H9 (cell line): ENCODE measurements at regions not wholly inside any gene's neighbourhood (a gene's known extent, or its start where the extent isn't known, plus 50 kb on each side); places are given as distances from the start of the nearest gene placed in this dataset.

ENCODE experiments used
- DNase-seq: peaks from one replicate; pipeline ENCODE4 v3.0.0-alpha.2; 2017
- H2AFZ ChIP-seq: one replicate; pipeline ENCODE4 v1.6.1; 2013; ENCODE audit warnings: mild to moderate bottlenecking, low read length, control low read depth, moderate library complexity
- H2AK5ac ChIP-seq: 2 replicates; pipeline ENCODE4 v1.6.1; 2013; ENCODE audit warnings: low read length, control low read depth, mixed read lengths; ENCODE audit not compliant: insufficient read length
- H2BK120ac ChIP-seq: one replicate; pipeline ENCODE4 v1.6.1; 2013; ENCODE audit warnings: low read depth, mild to moderate bottlenecking, low read length, control low read depth, inconsistent platforms; ENCODE audit not compliant: poor library complexity, severe bottlenecking
- H2BK12ac ChIP-seq: 2 replicates; pipeline ENCODE4 v1.6.1; 2013; ENCODE audit warnings: low read length, control low read depth, mixed read lengths, low read depth; ENCODE audit not compliant: insufficient read length
- H2BK15ac ChIP-seq: 2 replicates; pipeline ENCODE4 v1.6.1; 2013; ENCODE audit warnings: low read depth, low read length, control low read depth
- H2BK20ac ChIP-seq: one replicate; pipeline ENCODE4 v1.6.1; 2013; ENCODE audit warnings: low read depth, mild to moderate bottlenecking, low read length, control low read depth, inconsistent platforms; ENCODE audit not compliant: poor library complexity, severe bottlenecking
- H2BK5ac ChIP-seq: 2 replicates; pipeline ENCODE4 v1.6.1; 2013; ENCODE audit warnings: low read length, control low read depth, mixed read lengths; ENCODE audit not compliant: insufficient read length
- H3K14ac ChIP-seq: 2 replicates; pipeline ENCODE4 v1.6.1; 2013; ENCODE audit warnings: low read length, control low read depth; ENCODE audit not compliant: insufficient read depth
- H3K18ac ChIP-seq: 2 replicates; pipeline ENCODE4 v1.6.1; 2013; ENCODE audit warnings: low read depth, mild to moderate bottlenecking, mixed read lengths, low read length, control low read depth; ENCODE audit not compliant: insufficient read length
- H3K23ac ChIP-seq: 2 replicates; pipeline ENCODE4 v1.6.1; 2013; ENCODE audit warnings: low read length, control low read depth, mixed read lengths, low read depth; ENCODE audit not compliant: insufficient read length
- H3K23me2 ChIP-seq: 2 replicates; pipeline ENCODE4 v1.6.1; 2013; ENCODE audit warnings: low read depth, mild to moderate bottlenecking, mixed read lengths, low read length, control low read depth; ENCODE audit not compliant: insufficient read length, poor library complexity, severe bottlenecking
- H3K27ac ChIP-seq: 2 replicates; pipeline ENCODE4 v1.5.1; 2013; ENCODE audit warnings: low read length, control low read depth, mixed read lengths, low read depth; ENCODE audit not compliant: insufficient read length
- H3K27me3 ChIP-seq: 2 replicates; pipeline ENCODE4 v1.6.1; 2013; ENCODE audit warnings: low read length, control low read depth, inconsistent platforms; ENCODE audit not compliant: insufficient read depth
- H3K4ac ChIP-seq: 2 replicates; pipeline ENCODE4 v1.6.1; 2013; ENCODE audit warnings: low read depth, mild to moderate bottlenecking, control low read depth, inconsistent platforms, low read length, moderate library complexity
- H3K4me1 ChIP-seq: 2 replicates; pipeline ENCODE4 v1.6.1; 2013; ENCODE audit warnings: low read length, control low read depth, inconsistent platforms; ENCODE audit not compliant: insufficient read depth
- H3K4me2 ChIP-seq: 2 replicates; pipeline ENCODE4 v1.6.1; 2013; ENCODE audit warnings: low read length, control low read depth, mixed read lengths; ENCODE audit not compliant: insufficient read length, insufficient read depth
- H3K56ac ChIP-seq: 2 replicates; pipeline ENCODE4 v1.6.1; 2013; ENCODE audit warnings: low read depth, mild to moderate bottlenecking, mixed read lengths, low read length, control low read depth; ENCODE audit not compliant: insufficient read length
- H3K79me1 ChIP-seq: 2 replicates; pipeline ENCODE4 v1.6.1; 2013; ENCODE audit warnings: low read depth, mild to moderate bottlenecking, moderate library complexity, low read length, control low read depth, inconsistent platforms; ENCODE audit not compliant: insufficient read depth, poor library complexity, severe bottlenecking
- H3K79me2 ChIP-seq: 2 replicates; pipeline ENCODE4 v1.6.1; 2013; ENCODE audit warnings: low read length, control low read depth, inconsistent platforms; ENCODE audit not compliant: insufficient read depth
- H3K9ac ChIP-seq: 2 replicates; pipeline ENCODE4 v1.6.1; 2013; ENCODE audit warnings: low read length, control low read depth, mixed read lengths; ENCODE audit not compliant: insufficient read length; ENCODE audit errors: extremely low read depth
- H3K9me3 ChIP-seq: one replicate; pipeline ENCODE4 v1.6.1; 2013; ENCODE audit warnings: low read depth, low read length, inconsistent platforms; ENCODE audit not compliant: control insufficient read depth
- H3T11ph ChIP-seq: one replicate; pipeline ENCODE4 v1.6.1; 2013; ENCODE audit warnings: mild to moderate bottlenecking, low read length, control low read depth, inconsistent platforms
- H4K20me1 ChIP-seq: one replicate; pipeline ENCODE4 v1.6.1; 2013; ENCODE audit not compliant: control insufficient read depth, insufficient read length, insufficient read depth
- H4K5ac ChIP-seq: 2 replicates; pipeline ENCODE4 v1.6.1; 2013; ENCODE audit warnings: low read depth, mild to moderate bottlenecking, mixed read lengths, low read length, control low read depth; ENCODE audit not compliant: insufficient read length
- H4K8ac ChIP-seq: replicated peaks from 2 replicates; pipeline ENCODE4 v1.6.1; 2013; ENCODE audit warnings: low read length, control low read depth, mixed read lengths, low read depth; ENCODE audit not compliant: insufficient read length
- H4K91ac ChIP-seq: 2 replicates; pipeline ENCODE4 v1.6.1; 2013; ENCODE audit warnings: low read depth, mild to moderate bottlenecking, moderate library complexity, mixed read lengths, low read length, control low read depth; ENCODE audit not compliant: insufficient read length
- H3K27ac Mint-ChIP-seq, 3 experiments: 2 replicates in 2 of 3; 3 replicates in 1 of 3; pipeline ENCODE4 v1.8.0; 2020 to 2021; ENCODE audit warnings: mixed read lengths in 3 of 3, mild to moderate bottlenecking in 1 of 3, moderate library complexity in 1 of 3
- H3K27me3 Mint-ChIP-seq: 2 replicates; pipeline ENCODE4 v1.8.0; 2021; ENCODE audit warnings: low read depth, mild to moderate bottlenecking, moderate library complexity, mixed read lengths
- H3K36me3 Mint-ChIP-seq, 3 experiments: 2 replicates in 2 of 3; 3 replicates in 1 of 3; pipeline ENCODE4 v1.8.0; 2020 to 2021; ENCODE audit warnings: low read depth in 3 of 3, mixed read lengths in 3 of 3; ENCODE audit not compliant: insufficient read depth in 1 of 3
- H3K4me1 Mint-ChIP-seq, 2 experiments: 2 replicates each; pipeline ENCODE4 v1.8.0; 2020; ENCODE audit warnings: mixed read lengths in 2 of 2
- H3K4me3 Mint-ChIP-seq, 2 experiments: 2 replicates in 1 of 2; 3 replicates in 1 of 2; pipeline ENCODE4 v1.8.0; 2020 to 2021; ENCODE audit warnings: mild to moderate bottlenecking in 2 of 2, mixed read lengths in 2 of 2, moderate library complexity in 1 of 2
- H3K9me3 Mint-ChIP-seq, 2 experiments: 2 replicates in 1 of 2; 3 replicates in 1 of 2; pipeline ENCODE4 v1.8.0; 2020; ENCODE audit warnings: mild to moderate bottlenecking in 2 of 2, mixed read lengths in 2 of 2, moderate library complexity in 1 of 2
- WGBS: extraction: QIAGEN DNeasy Blood & Tissue Kit; methylation state at CpG from one replicate; pipeline ENCODE4 v1.1.7; 2013; ENCODE audit warnings: missing lambda C conversion rate, low lambda C conversion rate, mixed read lengths; ENCODE audit not compliant: insufficient read length; ENCODE audit errors: extremely low coverage; 5-methylcytosine and 5-hydroxymethylcytosine counted together
- TF ChIP-seq, protein P1 (sequence below): fragments of 200-600 bp; sonication (generic); conservative IDR thresholded peaks from 3 replicates; pipeline ENCODE4 v1.8.0; 2021; ENCODE audit warnings: antibody characterized with exemption, mild to moderate bottlenecking

- H4K91ac ChIP-seq = no peak overlapping the region
- no peaks in the 10 kb centered on the region for H3K23me2 ChIP-seq
- H3K9me3 ChIP-seq = no peaks in the 10 kb centered on the region
- H2BK5ac ChIP-seq = no peak overlapping the region
- H3K18ac ChIP-seq = no peak overlapping the region
- no peak for DNase-seq
- no peak overlapping the region for H2AK5ac ChIP-seq
- WGBS = no CpG with 5 or more reads among the region's 3 CpGs
- no peak overlapping the region for H2BK12ac ChIP-seq
- no peak overlapping the region for H3K14ac ChIP-seq
- no peak overlapping the region for H4K8ac ChIP-seq
- Mint-ChIP-seq H3K4me1 (no peaks in the 10 kb centered on the region), H3K27me3 (no peaks in the 10 kb centered on the region), H3K27ac (no peak overlapping the region), H3K36me3 (no peaks in the 10 kb centered on the region), H3K4me3 (no peak overlapping the region), H3K9me3 (no peaks in the 10 kb centered on the region)
- no peak overlapping the region for H2BK15ac ChIP-seq
- H3K4me2 ChIP-seq = no peak overlapping the region
- no peaks in the 10 kb centered on the region for H3K27me3 ChIP-seq
- H3K23ac ChIP-seq = no peak overlapping the region
- H3K79me2 ChIP-seq = no peaks in the 10 kb centered on the region
- no peak overlapping the region for H3K4ac ChIP-seq
- no peak overlapping the region for H2BK20ac ChIP-seq
- TF ChIP-seq, protein P1, sequence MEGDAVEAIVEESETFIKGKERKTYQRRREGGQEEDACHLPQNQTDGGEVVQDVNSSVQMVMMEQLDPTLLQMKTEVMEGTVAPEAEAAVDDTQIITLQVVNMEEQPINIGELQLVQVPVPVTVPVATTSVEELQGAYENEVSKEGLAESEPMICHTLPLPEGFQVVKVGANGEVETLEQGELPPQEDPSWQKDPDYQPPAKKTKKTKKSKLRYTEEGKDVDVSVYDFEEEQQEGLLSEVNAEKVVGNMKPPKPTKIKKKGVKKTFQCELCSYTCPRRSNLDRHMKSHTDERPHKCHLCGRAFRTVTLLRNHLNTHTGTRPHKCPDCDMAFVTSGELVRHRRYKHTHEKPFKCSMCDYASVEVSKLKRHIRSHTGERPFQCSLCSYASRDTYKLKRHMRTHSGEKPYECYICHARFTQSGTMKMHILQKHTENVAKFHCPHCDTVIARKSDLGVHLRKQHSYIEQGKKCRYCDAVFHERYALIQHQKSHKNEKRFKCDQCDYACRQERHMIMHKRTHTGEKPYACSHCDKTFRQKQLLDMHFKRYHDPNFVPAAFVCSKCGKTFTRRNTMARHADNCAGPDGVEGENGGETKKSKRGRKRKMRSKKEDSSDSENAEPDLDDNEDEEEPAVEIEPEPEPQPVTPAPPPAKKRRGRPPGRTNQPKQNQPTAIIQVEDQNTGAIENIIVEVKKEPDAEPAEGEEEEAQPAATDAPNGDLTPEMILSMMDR = no peak
- no peak overlapping the region for H3K27ac ChIP-seq
- H4K20me1 ChIP-seq = no peaks in the 10 kb centered on the region
- no peaks in the 10 kb centered on the region for H3K4me1 ChIP-seq
- H3K9ac ChIP-seq = no peak overlapping the region
- H3T11ph ChIP-seq = no peak overlapping the region
- H3K56ac ChIP-seq = no peak overlapping the region
- H2BK120ac ChIP-seq = no peak overlapping the region
- H3K79me1 ChIP-seq = no peaks in the 10 kb centered on the region
- H4K5ac ChIP-seq = no peak overlapping the region
- H2AFZ ChIP-seq = no peak overlapping the region
Observed at GRCh38 chr1:72355899-72356298, 73.6 kb upstream of the NEGR1 start.
